ENCODE measurements at regions not wholly inside any gene's neighbourhood (a gene's known extent, or its start where the extent isn't known, plus 50 kb on each side); places are given as distances from the start of the nearest gene placed in this dataset.

DNA sequence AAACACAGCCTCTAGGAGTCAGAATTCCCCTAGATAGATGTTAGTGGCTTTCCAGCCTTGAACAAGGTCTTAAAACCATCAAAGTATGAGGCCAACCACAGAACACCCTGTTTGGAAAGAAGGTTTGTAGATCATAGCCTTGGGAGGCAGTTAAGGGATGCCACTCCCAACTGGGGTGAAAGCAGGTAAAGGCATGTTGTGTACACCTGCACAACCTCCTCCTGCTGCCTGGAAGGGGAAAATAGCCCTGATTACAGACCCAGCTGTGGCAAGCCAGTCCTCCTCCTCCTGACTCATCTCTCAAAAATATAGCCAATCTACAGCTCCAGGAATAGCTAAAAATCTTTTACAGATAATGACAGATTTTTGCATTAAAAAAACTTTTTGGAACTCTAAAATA, 108.1 kb downstream of the RBM43 start:
- DNase-seq, result no peak

DNA sequence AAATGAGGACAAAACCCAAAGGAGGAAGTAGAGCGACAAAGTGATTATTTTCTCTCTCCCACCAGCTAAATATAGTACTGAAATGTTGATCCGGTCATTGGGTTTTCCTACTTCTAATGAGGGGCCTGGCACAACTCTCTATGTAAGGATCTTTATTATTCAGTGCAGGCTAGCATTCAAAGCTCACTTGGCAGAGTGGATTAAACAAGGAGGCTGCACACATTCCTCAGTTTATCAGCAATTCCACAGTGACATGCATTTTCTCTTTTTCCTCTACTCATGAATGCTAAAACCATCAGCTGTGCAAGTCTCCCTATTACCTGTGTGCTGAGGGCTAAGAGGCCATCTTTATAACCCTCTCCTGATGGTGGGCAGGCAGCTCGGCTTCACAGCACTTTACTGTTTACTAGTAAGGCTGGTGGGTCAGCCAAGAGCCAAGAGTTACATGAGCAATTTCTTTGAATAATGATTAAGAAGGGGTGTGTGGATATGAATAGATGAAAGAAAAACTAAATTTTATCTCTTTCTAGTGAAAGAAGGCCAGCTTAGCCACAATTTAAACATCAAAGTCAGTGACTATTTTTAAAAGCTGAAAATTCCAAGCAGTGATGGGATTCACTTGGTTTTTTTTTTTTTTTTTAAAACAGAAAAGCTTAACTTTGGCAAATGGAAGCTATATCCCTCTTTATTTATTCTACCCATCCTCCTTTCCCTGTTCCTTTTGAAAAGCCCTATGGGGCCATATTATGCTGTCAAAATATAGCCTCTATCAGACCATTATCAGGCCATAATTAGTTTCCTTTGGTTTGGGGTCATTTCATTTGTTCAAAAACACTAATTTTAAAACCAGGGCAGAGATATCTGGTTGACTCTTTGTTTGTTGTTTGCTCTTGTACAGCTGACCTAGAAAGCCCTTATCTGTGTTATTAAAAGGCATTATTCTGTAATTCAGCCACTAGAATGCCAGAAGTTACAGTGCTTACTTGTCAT, 111.0 kb downstream of the RBM43 start:
- DNase-seq, result peak; percentile 49

DNA sequence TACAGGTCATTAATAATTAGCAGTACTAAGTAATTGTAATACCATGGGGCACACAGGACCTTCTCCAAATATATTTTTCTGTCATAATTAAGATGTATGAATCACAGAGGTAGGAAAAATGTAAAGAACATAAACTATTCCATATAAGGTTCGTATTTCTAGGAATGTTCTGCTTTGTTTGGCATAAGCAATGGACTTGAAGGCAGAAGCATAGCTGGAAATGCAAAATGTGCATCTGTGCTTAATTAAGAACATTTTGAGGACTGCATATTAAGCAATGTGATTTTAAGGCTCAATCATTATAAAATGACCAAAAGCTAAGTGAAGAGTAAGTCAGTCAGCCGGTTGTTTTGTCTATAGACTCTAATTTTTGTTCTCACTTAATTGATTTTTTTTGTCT, 123.2 kb downstream of the RBM43 start:
- DNase-seq, result no peak

DNA sequence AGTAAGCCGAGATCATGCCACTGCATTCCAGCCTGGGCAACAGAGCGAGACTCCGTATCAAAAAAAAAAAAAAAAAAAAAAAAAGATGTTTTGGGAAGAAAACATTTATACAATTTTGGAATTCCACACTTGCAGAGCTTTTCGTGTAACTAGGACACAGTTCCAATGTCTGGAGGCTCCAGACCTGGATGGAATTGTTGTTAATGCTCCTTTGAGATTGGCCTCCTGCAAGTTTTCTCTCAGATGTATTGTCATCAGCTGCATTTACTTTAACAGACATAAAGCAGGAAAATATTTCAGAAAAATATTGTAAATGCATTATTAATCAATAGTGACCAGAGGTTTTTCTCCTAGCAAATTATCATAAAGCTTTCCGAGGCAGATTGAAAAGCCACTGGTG, 124.1 kb downstream of the RBM43 start:
- no peak for DNase-seq

DNA sequence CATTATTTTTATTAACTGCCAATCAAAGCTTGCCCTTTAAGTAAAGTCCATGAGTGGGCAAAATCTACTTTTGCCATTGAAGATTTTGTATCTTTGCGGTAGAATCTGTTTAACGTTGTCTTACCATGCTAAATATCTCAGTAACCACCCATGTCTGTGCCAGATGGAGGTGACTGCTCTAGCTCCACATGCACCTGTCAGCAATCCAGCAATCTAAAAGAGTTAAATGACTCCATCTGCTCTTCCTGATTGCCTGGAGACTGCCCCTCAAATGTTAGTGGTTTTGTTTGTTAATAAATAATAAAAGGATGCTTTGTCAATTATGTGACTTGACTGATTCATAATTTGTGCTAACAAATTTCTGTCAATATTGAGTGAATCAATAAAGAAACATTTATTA, 141.7 kb downstream of the RBM43 start:
- DNase-seq, result no peak

DNA sequence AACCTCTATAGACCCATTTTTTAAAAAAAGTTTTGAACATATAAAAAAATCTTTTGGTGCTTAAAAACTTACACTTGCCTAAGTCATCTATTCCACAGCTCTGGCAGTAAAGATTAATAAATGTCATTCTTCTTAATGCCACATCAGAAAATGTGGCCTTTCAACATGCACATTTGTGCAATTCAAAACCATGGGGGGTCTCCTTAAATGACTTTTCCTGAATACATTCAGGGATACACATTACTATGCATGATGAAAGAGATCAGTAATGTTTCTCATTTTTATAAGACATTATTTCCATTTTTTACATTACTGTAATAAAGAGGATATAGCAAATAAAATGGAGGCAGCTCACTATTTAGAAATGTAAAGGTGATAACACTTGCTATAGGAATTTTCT, 142.3 kb downstream of the RBM43 start:
- DNase-seq, result no peak

DNA sequence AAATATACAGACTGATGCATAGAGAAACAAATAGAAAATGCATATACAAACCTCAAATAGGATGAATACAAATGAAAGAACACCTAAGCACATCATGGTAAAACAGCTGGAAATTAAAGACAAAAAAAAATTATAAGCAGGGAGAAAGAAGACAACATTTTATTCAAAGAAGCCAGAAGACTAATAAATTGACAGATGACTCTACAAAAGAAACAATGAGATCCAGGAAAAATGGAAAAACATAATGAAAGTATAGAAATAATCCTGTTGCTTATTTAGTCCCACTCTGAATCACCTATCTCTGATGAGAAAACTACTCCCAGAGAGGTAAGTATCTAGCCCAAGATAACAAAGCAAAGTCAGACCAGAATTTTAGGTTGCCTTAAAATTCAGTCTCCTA, 143.4 kb downstream of the RBM43 start:
- no peak for DNase-seq

DNA sequence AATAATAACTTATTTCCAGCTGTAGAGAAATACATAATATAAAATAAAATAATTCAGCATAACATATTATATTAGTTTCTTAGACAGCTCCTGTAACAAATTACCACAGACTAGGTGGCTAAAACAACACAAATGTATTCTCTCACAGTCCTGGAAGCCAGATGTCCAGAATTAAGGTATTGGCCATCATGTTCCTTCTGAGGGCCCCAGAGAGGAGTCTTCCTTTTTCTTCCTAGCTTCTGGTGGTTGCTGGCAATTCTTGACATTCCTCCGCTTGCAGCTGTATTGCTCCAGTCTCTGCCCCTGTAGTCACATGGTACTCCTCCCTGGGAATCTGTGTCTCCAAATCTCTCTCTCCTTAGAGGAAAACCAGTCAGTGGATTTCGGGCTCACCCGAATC, 146.8 kb downstream of the RBM43 start:
- no peak for DNase-seq

DNA sequence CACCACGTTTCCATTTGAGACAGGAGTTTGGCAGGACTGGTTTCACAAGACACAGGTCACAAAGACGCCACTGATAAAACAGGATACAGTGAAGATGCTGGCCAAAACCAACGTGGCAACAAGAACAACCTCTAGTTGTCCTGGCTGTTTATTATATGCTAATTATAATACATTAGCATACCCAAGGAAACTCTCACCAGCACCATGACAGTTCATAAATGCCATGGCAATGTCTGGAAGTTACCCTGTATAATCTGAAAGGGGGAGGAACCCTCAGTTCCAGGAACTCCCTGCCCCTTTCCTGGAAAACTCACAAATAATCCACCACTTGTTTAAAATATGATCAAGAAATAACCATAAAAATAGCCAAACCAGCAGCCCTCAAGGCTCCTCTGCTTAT, 148.3 kb downstream of the RBM43 start:
- no peak for DNase-seq

DNA sequence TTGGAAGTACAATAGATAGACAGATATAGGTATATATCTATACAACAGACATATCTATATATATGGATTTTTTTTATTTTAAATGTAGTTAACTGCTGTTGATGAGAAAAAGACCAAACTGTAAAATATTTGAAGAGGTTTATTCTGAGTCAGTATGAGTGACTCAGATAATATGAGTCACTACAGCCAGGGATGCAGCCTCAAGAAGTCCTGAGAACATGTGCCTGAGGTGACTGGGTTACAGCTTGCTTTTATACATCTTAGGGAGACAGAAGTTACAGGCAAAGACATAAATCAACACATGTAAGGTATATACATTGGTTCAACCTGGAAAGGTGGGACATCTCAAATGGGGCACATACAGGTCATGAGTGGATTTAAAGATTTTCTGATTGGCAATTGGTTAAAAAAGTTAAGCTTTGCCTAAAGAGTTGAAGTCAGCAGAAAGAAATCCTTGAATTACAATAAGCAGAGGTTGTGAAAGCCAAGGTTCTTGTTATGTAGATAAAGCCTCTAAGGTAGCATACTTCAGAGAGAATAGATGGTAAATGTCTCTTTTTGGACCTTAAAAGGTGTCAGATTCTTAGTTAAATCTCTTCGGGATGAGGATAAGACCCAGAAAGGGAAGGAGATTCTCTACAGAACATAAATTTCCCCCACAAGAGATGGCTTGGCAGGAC, 149.9 kb downstream of the RBM43 start:
- DNase-seq, result no peak

DNA sequence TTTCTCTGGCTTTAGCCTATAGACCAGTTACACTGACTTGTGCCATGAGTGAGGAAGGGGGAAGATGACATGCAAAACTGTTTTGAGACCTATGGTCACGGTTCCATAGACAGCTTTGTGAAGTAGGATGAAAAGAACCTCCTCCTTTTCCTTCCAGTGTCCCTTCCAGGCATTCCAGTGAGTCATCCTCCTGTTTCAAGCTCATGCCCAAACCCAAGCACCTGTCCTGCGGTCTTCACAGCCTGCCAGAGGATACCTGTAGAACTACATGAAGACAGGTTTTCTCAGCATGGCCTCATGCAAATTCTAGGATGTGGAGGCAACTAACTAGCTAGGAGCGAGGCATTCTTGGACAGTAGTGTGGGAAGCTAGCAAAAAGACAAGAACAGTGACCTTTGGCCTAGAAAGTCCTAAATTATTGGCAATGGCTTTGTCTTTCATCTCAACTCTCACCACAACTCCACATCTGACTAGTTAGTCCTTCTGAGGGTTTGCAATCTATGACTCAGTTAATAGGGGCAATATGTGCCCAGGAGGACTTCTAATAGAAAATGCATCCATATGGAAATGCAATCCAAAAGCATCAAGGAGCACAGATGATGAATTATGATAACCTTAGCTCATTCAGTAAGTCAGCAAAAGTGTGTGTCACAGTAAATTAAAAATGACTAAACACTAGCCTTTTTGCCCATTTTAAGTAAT, 154.7 kb downstream of the RBM43 start:
- DNase-seq, result no peak

DNA sequence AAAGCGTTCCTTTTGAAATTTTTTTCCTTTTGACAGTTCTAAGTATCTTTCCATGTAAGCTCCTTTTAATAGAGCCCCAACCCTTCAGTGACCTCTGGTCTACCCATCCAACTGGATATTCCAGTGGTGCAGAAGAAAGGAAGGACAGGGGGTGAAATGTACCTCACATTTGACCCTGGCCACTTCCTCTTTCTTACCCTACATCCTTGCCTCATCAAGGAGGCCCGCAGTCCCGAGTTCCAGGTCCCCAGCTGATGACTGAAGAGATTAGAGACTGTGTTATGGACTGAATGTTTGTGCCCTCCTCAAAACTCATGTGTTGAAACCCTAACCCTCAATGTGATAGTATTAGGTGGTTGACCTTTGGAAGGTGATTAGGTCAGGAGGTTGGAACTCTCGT, 158.1 kb downstream of the RBM43 start:
- peak; percentile 45 for DNase-seq

DNA sequence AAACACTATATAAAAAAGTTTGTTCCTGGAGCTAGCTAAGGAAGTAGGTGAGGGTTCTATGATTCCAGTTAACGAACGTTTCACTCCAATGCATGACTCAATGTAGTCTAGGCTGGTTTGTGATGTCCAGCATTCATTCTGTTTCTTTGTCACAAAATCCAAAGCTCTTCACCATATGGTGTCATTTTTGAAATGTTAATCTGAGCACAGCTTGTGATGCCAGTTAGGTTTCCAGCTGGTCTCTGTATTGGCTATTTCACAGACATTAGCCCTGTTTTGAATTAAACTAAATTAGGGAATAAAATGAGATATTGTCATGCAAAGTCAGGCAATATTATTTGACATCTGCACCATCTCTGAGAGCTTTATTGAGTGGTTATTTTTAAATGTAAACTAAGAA, 159.4 kb downstream of the RBM43 start:
- peak; percentile 2 for DNase-seq

DNA sequence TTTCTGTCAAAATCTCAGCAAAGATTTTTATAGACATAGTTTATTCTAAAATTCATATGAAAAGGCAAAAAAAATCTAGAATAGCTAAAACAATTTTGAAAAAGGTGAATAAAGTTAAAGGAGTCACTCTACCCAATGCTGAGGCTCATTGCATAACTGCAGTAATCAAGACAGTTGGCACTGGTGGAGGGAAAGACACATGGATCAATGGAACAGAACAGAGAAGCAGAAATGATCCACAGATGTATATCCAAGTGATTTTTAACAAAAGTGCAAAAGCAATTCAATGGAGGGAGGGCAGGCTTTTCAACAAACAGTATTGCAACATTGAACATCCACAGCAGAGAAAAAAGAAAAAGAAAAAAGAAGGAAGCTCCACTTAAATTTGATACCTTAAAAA, 162.8 kb downstream of the RBM43 start:
- DNase-seq, result peak; percentile 3

DNA sequence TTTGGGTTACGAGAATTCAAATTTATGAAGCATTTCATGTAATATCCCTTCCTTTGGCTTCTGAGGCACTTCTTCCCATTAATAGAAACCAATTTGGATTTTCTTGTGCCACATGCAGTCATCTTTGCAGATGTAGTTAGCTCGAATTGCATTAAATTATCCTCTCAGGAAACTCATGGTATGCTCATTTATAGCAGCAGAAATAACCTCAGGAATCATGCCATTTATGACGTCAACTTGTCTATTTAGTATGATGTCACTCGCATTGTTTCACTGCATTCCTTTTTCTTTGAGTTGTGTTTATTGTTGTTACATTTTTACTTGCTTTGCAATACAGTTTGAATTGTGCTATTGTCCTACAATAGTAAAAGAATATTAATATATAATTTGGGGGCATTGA, 163.8 kb downstream of the RBM43 start:
- DNase-seq, result no peak

DNA sequence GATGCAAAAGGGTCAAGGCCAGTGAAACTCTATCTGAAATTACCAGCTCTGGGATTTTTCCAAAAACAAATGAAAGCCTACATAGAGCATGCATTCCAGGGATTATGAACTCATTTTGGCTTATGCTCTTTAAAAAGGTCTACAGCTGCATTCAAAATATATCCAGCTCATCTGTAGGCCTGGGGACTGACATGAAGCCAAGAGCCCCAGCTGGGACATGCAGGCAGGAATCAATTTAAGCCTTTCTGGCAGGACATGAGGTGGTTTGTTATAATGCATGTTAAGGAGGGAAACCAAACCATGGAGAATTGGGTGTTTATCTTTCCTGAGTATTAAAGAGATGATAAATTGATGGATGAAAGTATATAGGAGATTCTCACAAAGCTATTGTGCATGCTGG, 164.5 kb downstream of the RBM43 start:
- no peak for DNase-seq

DNA sequence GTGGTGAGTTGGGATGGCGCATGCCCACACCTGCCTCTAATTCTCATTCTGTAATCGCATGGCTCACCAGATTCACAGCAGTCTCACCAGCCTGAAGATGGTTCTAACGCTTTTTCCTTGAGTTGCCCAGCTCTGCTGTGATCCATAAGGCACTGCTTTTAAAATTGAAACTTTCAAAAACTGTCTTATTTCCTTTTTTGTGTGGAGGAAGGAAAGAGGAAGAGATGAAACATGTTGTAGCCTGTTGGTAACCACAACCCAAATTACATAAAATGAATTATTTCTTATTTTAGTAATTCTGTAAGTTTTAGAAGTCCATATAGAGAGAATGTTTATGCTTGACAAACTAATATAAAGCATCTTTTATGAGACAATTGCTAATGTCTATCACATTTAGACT, 165.4 kb downstream of the RBM43 start:
- DNase-seq, result peak; percentile 83

DNA sequence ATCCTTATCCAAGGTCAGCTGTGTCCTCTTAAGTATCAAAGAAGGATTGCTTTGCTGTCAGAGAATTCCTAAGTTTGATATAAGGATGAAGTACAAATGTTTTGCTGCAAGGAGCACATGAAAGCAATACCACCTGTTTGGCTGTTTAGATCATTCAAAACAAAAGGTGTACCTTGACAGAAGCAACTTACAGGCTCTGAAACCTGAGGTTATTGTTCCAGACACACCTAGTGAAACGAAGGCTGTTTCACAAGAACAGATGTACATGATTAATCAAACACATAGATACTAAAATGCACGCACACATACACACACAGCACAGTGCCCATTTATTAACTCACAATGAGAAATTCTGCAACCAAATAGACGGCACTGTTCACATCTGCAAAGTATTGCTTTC, 166.2 kb downstream of the RBM43 start:
- DNase-seq, result no peak

DNA sequence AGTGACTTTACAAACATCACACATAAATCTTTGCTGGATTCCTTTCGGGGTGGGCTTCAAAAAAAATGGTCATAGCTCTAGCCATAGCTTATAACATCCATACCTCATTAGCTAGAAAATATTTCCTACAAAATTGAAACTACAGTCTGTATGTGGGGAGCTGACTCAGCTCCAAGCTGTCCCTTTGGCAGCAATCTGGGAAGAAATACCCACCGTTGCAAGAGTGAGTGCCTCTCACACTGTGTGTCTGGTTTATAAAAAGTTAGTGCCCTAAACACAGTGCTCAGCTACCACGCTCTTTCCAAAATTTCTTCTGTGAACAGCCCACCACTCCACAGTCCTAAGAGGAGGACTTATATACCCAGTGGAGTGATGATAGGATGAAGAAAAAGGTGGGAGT, 170.1 kb downstream of the RBM43 start:
- no peak for DNase-seq

DNA sequence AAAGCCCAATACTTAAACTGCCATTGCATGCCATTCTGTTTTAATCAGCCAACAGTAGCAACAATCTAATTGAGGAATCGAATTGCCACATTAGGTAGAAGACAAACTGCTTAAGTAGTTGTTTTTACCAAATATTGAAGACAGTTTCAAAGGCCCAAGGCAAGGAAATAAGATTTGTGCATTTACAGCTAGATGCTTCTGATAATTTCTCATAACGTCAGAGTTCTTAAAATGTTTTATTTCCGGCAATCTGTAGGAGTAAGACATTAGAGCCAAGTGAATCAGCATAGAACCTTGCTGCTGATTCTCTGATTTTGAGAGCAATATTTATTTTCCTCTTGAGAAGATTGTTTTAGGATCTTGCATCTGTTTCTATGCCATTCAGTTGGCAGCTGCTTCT, 174.3 kb downstream of the RBM43 start:
- DNase-seq, result no peak

DNA sequence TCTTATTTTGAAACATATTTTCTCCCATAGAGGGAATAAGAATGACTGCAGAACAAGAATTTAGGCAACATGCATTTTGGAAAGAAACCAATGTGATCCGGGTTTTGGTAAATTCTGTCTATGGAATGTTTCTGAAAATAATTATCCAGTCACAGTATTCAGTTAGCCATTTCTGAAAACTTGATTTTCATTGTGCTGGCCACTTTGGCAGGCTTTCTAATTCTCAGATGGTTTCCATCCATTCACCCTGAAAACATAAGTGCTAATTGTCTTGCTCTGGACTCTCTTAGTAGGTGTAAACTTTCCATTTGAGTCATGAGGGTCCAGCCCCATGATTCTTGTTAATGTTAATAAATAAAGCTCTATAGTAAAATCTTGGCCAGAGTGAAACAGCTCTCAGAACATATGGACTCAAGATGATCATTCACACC, 176.5 kb downstream of the RBM43 start:
- no peak for DNase-seq

DNA sequence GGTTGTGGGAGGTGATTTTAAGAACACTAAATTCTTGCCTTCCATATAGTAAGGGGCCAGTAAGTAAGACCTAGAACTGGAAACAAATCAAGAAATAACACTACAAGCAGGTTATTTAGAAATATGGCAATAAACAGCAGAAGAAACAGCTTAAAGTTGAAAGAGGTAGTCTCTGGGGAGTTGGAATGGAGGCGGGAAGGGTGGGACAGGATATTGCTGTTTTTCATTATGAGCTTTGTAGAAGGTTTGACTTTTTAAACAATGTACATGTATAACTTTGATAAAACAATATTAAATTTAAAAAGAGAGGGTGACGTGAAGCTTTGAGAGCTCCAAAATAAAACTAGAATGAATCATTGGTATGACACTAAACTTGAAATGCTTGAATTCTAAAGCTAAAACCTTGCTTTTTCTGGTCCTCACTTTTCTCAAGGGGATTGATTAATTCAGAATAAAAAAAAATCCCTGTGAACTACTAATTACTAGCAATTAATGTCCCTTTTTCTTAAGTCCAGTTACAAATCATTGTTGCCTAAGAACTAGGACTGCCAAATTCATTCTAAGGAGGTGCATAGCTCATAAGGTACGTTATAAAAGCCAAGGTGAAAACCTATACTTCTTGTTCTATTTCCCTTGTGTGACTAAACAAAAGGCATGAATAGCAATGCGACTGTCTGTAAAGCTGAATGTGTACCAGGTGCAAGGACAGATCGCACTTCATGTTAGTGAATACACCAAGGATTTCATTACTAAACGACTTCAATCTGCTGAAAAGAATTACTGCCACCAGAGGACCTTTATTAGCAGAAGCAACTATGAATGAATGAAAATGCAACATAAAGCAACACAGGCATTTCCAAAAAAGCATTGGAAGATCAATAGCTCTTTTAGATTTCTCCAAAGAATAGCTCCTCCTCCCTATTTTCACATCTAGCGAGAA, 177.5 kb downstream of the RBM43 start:
- DNase-seq, result no peak

DNA sequence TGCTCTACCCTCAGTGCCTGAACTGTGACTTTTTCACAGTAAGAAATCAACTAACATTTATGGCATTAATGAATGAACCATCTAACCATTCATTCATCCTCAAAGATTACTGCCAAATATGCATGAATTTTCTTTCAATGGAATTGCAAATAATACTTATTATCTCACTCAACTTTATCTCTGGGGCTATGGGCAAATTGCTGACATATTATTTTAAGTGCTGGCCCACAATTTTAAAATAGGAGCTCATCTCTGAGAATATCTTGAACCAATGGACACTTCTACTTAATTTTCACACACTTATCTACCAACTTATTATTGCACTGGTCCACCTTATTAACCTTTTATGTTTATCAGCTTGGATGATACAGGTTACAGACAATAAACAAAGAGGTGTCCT, 182.8 kb downstream of the RBM43 start:
- DNase-seq, result no peak
